Ovary (tissue), 7 donors: ENCODE measurements at regions not wholly inside any gene's neighbourhood (a gene's known extent, or its start where the extent isn't known, plus 50 kb on each side); places are given as distances from the start of the nearest gene placed in this dataset.

Source experiments
- DNase-seq, 5 donors: peaks; one replicate each; pipeline ENCODE4 v3.0.0-alpha.2; 2019 to 2020
- H3K27ac ChIP-seq, 2 donors: fragments of 200-600 bp; one replicate each; pipeline versions ENCODE4 v1.5.1 to v1.8.0; 2019 to 2022
- H3K27me3 ChIP-seq: fragments of 200-600 bp; one replicate; pipeline ENCODE4 v1.8.0; 2022
- H3K36me3 ChIP-seq: fragments of 200-600 bp; sonication (generic); one replicate; pipeline ENCODE4 v1.5.1; 2019
- H3K4me1 ChIP-seq: one replicate; pipeline ENCODE4 v1.8.1; 2013; ENCODE audit warnings: mild to moderate bottlenecking, moderate library complexity; ENCODE audit not compliant: insufficient read depth
- H3K4me3 ChIP-seq: fragments of 200-600 bp; sonication (generic); one replicate; pipeline ENCODE4 v1.5.1; 2017
- H3K9me3 ChIP-seq, 2 donors: fragments of 200-600 bp in 1 of 2; sonication (generic) in 1 of 2; one replicate each; pipeline versions ENCODE4 v1.5.1 to v1.8.1; 2013 to 2019; ENCODE audit warnings: mild to moderate bottlenecking in 1 of 2, moderate library complexity in 1 of 2
- CTCF ChIP-seq, 3 donors: fragments of 450-650 bp in 2 of 3; fragments of 200-600 bp in 1 of 3; IDR thresholded peaks; one replicate each; pipeline versions ENCODE4 v1.5.1 to v1.8.0; 2016 to 2022; ENCODE audit warnings: antibody characterized with exemption in 3 of 3, mild to moderate bottlenecking in 1 of 3
- EP300 ChIP-seq: sonication (generic); formaldehyde crosslinking; IDR thresholded peaks from one replicate; pipeline ENCODE4 v1.6.1; 2017; ENCODE audit warnings: antibody characterized with exemption
- POLR2A ChIP-seq: fragments of 450-650 bp; IDR thresholded peaks from one replicate; pipeline ENCODE4 v1.6.1; 2017; ENCODE audit warnings: antibody characterized with exemption, mild to moderate bottlenecking, moderate library complexity
- WGBS, 3 donors: extraction: QIAGEN DNeasy Blood & Tissue Kit in 1 of 3; methylation state at CpG; one replicate each; pipeline versions ENCODE4 v1.1.5 to v1.1.7; 2013 to 2017; 5-methylcytosine and 5-hydroxymethylcytosine counted together
- intact Hi-C, 4 donors: fragments of 100-400 bp; cut with DNase I; formaldehyde crosslinking; loops; one replicate each; pipeline versions ENCODE4 v1.11.0 to v1.15.1; 2022 to 2023
- donor health status: DM: no; HTN: no; CAD: no; lungs with moderate emphysema.
- donor health status: DM: no; HTN: no; CAD: no.
- donor health status: Bipolar disorder and iron deficiency.
- donor health status: DM: no; HTN: no; CAD: no.
- donor health status: DM: yes; HTN: yes; CAD: no.

GRCh38 chr5:111848476-111848875 is 91.5 kb upstream of the NREP start:
- no peak for TF ChIP-seq POLR2A
- TF ChIP-seq EP300, result no peak
- TF ChIP-seq CTCF (IDR thresholded peaks at IDR 0.05), result no peak
- no peaks in the 10 kb centered on the region for H3K27me3 ChIP-seq
- DNase-seq, result no peak
- H3K4me3 ChIP-seq, result no peak overlapping the region
- H3K36me3 ChIP-seq, result no peaks in the 10 kb centered on the region
- no peaks in the 10 kb centered on the region for H3K4me1 ChIP-seq
- intact Hi-C loops, result loop anchor here in 1 of 4 donors (2.0 kb wide), 1 partner anchor 52 kb away; no protein-coding TSS in a partner anchor
- 76 to 83% (median 81%) methylated on average over 3 of the region's 3 CpGs for WGBS, 3 donors
- no peaks in the 10 kb centered on the region for H3K9me3 ChIP-seq
- H3K27ac ChIP-seq, result no peak overlapping the region

- Histone ChIP-seq H3K27ac (no peak overlapping the region), H3K27me3 (no peaks in the 10 kb centered on the region), H3K4me3 (no peak overlapping the region), H3K36me3 (no peaks in the 10 kb centered on the region), H3K9me3 (no peaks in the 10 kb centered on the region), H3K4me1 (no peaks in the 10 kb centered on the region)
- intact Hi-C loops, result no loop called here
- no peak for DNase-seq
- 70 to 81% (median 80%) methylated on average over 3 of the region's 3 CpGs for WGBS, 3 donors
- no peak for TF ChIP-seq POLR2A
- TF ChIP-seq EP300, result no peak
- no peak for TF ChIP-seq CTCF (IDR thresholded peaks at IDR 0.05)
These were observed 90.3 kb upstream of the NREP start for GRCh38 chr5:111847052-111847925.

GRCh38 chr5:111840036-111840674 is 83.2 kb upstream of the NREP start:
- Histone ChIP-seq H3K27me3 (no peaks in the 10 kb centered on the region), H3K4me3 (no peak overlapping the region), H3K4me1 (no peaks in the 10 kb centered on the region), H3K9me3 (no peaks in the 10 kb centered on the region), H3K27ac (no peak overlapping the region), H3K36me3 (no peaks in the 10 kb centered on the region)
- 57 to 76% (median 63%) methylated on average over 6 of the region's 6 CpGs for WGBS, 3 donors
- TF ChIP-seq CTCF (IDR thresholded peaks at IDR 0.05) (no peak), EP300 (no peak), POLR2A (no peak)
- DNase-seq, result no peak
- intact Hi-C loops, result no loop called here

GRCh38 chr5:111839438-111839837 is 82.4 kb upstream of the NREP start:
- no peaks in the 10 kb centered on the region for H3K27me3 ChIP-seq
- no peaks in the 10 kb centered on the region for H3K36me3 ChIP-seq
- intact Hi-C loops, result no loop called here
- H3K4me1 ChIP-seq, result no peaks in the 10 kb centered on the region
- H3K27ac ChIP-seq, result no peak overlapping the region
- no peak for DNase-seq
- WGBS, 3 donors, result 71 to 87% (median 86%) methylated on average over 3 of the region's 3 CpGs
- TF ChIP-seq EP300, result no peak
- TF ChIP-seq POLR2A, result no peak
- no peak for TF ChIP-seq CTCF (IDR thresholded peaks at IDR 0.05)
- H3K4me3 ChIP-seq, result no peak overlapping the region
- no peaks in the 10 kb centered on the region for H3K9me3 ChIP-seq
